GM12865 (cell line): ENCODE measurements at regions not wholly inside any gene's neighbourhood (a gene's known extent, or its start where the extent isn't known, plus 50 kb on each side); places are given as distances from the start of the nearest gene placed in this dataset.

Experiments used
- DNase-seq: peaks from one replicate; pipeline ENCODE4 v3.0.0; 2010; ENCODE audit warnings: low read depth
- H3K4me3 ChIP-seq: 2 replicates; pipeline ENCODE4 v1.5.1; 2011; ENCODE audit warnings: mild to moderate bottlenecking, low read depth, low read length, control low read depth
- CTCF ChIP-seq: IDR thresholded peaks from 2 replicates; pipeline ENCODE4 v1.5.1; 2011; ENCODE audit warnings: low read length, control low read depth, low read depth, inconsistent platforms; ENCODE audit not compliant: insufficient read depth; ENCODE audit errors: missing control alignments

DNA sequence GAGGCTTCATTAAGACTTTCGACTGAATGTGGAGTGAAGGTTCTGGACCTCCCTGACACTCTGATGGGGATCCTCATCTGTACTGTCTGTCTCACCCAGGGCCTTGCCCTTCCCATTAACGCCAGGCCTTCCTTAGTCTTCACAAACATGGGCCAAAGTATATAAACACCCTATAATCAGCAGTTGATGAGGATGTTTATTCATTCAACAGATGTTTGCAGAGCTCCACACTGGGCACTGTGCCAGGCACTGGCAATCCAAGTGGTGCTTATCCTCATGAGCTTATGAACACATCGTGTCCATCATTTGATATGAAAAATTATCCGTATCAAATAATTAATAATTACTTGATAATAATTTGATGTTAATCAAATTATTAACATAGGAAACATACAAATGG lies 454.4 kb downstream of the FUT8 start:
- H3K4me3 ChIP-seq = no peak overlapping the region
- DNase-seq = no peak
- TF ChIP-seq CTCF = no peak

GRCh38 chr14:65867333-65867732 lies 454.8 kb downstream of the FUT8 start:
- no peak for DNase-seq
- no peak overlapping the region for H3K4me3 ChIP-seq
- TF ChIP-seq CTCF = no peak

DNA sequence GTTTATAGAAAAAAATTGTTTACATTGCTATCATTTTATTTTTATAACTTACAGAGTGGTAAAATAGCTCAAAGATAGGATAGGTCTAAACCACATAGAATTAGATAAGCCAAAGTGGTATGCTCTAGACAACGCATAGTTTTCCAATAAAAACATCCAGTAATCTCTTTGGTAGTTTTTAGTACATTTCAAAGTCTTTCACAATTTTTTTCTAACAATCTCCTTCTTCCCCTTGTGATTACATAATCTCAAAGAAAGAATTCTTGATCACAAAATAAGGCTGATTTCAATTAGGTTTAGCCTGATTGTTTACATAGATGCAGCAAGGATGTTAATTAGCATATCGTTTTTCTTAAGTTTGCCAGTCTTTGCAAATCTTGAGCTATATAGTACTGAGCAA lies 460.0 kb downstream of the FUT8 start:
- no peak overlapping the region for H3K4me3 ChIP-seq
- no peak for TF ChIP-seq CTCF
- DNase-seq = no peak

DNA sequence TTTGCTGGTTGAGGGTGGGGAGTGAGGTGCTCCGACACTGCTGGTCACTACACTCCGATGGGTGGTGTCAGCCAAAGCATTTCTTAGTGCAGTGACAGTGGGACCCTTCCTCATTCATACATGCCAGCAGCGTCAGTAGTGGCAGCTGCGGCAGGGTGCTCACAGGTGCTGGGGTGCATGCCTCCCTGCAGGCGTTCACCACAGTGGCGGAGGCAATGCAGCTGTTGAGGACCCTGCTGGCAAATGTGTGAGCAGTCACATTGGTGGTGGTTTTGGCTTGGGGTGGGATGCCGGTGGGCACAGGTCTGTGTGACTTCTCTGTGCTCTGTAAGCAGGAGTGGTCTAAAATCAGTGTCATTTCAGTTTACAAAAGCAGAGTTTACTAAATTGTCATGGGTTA lies 464.6 kb downstream of the FUT8 start:
- no peak overlapping the region for H3K4me3 ChIP-seq
- no peak for TF ChIP-seq CTCF
- no peak for DNase-seq

GRCh38 chr14:65877624-65878023 lies 465.1 kb downstream of the FUT8 start:
- DNase-seq = no peak
- no peak overlapping the region for H3K4me3 ChIP-seq
- TF ChIP-seq CTCF = no peak

GRCh38 chr14:65878586-65878985 lies 466.1 kb downstream of the FUT8 start:
- H3K4me3 ChIP-seq = no peak overlapping the region
- no peak for DNase-seq
- no peak for TF ChIP-seq CTCF

- no peak overlapping the region for H3K4me3 ChIP-seq
- DNase-seq = no peak
- no peak for TF ChIP-seq CTCF
Observed at GRCh38 chr14:65879248-65880009, 466.9 kb downstream of the FUT8 start.
